Suppressor macrophage treated with lipopolysaccharide for 4 hours (primary cell): ENCODE measurements at regions not wholly inside any gene's neighbourhood (a gene's known extent, or its start where the extent isn't known, plus 50 kb on each side); places are given as distances from the start of the nearest gene placed in this dataset.

Source experiments
- DNase-seq: peaks from one replicate; pipeline ENCODE4 v3.0.0-alpha.2; 2020

DNA sequence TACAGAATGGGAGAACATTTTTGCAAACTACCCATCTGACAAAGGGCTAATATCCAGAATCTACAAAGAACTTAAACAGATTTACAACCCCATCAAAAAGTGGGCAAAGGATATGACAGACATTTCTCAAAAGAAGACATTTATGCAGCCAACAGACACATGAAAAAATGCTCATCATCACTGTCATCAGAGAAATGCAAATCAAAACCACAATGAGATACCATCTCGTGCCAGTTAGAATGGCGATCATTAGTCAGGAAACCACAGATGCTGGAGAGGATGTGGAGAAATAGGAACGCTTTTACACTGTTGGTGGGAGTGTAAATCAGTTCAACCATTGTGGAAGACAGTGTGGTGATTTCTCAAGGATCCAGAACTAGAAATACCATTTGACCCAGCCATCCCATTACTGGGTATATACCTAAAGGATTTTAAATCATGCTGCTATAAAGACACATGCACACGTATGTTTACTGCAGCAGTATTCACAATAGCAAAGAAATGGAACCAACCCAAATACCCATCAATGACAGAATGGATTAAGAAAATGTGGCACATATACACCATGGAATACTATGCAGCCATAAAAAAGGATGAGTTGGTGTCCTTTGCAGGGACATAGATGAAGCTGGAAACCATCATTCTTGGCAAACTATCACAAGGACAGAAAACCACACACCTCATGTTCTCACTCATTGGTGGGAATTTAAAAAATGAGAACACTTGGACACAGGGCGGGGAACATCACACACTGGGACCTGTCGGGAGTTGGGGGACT lies 317.7 kb upstream of the THBS1 start:
- DNase-seq = peak; percentile 68

DNA sequence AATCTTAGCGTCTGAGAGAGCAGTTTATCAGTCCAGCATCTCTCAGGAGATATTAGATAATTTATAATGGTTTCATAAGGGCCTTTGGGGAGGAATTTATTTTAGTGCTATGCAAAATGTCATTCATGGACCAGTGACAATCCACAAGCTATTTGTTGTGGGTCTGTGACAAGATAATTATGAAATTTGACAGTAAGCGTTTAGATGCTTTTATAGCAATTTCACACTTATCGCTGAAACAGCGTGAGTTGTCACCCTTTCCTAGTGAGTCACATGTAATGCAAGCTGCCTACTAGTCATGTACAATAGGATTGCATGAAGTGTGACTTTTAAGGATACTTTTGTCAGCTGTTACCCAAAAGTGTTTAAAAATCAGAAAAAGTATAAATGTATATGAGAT lies 315.6 kb upstream of the THBS1 start:
- peak; percentile 78 for DNase-seq

DNA sequence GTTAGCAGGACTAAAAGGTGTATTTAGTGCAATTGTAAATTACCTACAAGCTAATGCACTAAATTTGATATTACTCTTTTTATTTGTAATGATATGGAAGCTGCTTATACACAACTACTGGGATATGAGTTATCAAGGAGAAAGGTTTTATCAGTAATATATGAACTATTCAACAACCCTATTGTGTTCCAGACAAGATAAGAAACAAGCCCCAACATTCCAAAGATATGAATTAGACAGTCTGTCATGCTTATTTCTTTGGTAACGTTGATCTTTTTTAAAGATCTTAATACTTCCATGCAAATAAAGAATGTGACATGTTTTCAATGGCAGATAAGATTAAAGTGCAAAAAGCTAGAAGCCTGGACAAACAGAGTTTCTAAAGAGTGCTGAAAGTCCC lies 314.0 kb upstream of the THBS1 start:
- no peak for DNase-seq

DNA sequence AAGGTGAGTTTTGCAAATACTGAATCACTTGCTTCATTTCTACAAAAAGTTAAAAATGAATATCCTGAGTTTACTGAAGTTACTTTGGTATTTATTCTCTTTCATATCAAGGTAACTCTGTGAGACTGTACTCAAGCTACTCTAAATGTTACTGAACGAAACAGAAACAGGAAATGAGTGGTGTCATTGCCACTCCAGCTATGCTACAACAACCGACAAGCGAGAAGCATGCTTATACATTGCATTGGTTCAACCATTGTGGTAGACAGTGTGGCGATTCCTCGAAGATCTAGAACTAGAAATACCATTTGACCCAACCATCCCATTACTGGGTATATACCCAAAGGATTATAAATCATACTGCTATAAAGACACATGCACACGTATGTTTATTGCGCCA lies 313.2 kb upstream of the THBS1 start:
- peak; percentile 65 for DNase-seq

DNA sequence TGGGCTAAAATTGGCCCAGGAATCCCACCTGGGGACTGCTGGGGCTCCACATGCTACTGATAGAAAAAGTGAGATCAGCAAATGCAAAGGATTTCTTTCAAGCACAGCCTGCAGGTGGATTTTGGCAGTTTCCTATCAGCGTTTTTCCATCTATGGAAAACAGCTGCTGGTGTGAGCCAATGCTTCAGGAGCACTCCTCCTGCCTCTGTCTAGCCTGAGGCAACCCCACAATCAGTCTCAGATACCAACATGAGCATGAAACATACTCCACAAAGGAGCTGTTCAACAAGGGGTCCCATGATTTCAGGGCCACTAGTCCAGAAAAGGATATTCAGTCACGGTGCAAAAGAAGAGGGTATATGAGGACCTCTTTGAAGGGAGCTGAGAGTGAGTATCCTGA lies 311.5 kb upstream of the THBS1 start:
- no peak for DNase-seq

DNA sequence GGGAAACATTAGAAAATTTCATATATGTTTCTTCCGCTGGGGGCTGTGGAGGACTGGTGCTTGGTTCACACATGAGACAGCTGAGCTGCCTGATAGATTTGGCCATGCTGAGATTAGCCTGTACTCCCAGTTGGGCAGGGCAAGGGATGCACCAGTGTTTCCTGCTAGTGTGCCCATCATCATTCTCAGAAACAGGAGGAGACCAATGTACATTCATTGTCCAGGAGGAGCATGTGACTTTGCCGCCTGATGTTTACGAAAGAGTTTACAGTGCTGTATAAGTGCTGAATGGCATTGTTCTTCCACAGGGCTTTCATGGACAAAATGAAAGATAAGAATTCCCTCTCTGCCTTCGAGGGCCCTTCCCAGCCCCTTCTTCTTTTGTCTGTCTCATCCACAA lies 311.1 kb upstream of the THBS1 start:
- DNase-seq = peak; percentile 11

DNA sequence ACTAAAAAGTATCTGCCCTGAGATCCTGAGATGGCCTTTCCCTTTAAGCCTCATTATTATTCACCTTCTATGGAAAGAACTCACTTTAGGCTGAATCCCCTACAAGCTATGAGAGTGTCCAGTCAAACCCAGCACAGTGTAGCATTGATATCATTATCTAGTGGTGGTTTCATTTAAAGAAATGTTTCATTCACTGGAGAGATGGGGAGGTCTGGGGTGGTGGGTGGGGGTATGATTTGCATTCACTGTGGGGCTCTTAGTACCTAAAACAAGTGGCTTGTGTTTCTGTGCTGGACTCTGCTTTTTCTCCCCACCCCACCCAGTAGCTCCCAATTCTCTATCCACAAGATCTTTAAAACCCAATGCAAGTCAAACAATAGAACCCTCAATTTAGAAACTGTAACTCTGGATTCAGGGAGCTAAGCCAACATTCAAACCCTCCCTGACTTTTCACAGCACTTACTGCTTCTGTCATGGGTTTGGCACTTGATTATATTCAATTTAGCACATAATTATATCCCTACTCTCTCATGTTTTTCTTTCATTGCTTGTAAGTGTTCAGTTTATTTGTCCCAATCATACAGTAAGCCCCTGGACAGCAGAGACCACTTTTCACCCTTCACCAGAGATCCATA lies 310.5 kb upstream of the THBS1 start:
- DNase-seq = no peak

DNA sequence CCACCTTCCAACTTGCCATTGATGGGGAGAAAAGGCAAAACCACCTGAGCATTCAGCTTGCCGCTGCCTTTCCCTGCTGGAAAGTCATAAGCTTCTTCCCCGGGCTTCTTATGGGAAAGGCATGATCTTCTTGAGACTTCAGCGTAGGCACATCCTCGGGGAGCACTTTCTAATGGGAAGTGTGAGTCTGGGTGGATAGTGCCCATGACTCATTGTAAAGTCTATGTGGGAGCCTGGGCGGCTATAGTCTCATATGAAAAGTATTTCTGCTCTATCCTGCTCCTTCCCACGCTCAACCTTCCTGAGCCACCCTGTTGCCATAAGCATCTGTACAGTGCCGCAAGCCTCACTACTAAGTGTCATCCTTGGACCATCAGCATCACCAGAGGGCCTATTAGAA lies 309.9 kb upstream of the THBS1 start:
- DNase-seq = peak; percentile 52

DNA sequence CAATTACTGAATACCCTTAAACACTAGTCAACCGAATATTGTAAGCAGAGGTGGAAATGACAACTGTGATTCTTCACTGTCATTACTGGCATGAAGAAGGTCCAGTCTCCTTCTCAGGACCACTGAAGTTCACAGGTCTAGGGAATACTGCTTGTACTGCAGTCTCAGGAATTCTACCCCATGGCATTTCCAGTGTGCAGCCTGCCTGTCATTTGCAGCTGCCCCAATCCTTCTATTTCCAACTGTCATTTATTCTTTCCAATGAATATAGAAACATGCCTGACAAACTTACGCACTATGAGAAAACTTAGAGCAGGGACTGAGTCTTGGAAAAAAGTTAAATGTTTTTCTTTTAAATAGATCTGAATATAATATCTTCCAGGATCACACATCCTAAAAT lies 308.0 kb upstream of the THBS1 start:
- no peak for DNase-seq

DNA sequence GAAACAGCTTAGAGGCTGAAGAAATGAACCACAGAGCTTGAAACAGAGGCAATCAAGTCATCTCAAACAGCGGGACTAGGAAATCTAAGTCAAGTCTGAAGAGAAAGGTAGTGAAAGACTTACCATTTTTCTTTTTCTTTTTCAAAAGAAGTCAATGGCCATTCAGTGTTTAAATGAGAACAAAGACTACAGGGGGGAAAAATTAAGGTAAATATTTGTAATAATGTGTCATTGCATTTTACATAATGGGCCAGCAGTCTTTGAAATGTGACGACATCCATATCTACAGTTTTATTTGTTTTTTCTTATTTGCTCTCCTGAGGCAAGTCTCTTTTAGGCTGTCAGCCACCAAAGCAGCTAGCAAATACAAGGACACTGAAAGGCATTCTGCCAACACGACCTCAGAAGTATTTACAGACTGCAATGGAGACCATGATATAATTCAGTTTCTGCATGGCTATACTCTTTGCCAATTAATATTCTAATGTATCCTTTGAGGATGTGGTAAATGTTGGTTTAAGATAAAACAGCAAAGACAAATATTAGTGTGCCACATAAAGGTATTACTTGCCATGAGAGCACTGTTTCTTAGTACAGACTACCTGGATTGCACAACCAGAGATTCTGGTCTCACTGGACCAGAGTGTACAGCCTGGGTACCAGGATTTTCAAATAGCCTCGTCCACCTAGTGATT lies 307.0 kb upstream of the THBS1 start:
- no peak for DNase-seq

DNA sequence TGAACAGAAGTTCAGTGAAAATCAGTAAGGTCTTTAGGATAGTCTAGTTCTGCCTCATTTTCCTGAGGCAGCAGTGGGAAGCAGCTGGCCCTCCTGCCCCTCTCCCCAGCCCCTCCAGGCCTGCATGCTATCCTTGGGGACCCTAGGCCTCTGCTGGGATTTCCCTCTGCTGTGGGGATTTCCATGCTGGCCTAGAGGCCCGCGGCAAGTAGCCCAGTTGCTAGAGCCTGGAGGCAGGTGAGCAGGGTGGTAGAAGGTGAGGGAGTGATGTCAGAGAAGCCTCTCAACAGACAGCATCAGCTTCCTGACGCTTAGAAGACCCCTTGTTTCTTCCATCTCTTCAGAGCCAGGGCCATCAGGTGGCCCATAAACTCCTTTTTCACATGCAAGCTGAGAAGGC lies 305.8 kb upstream of the THBS1 start:
- no peak for DNase-seq

DNA sequence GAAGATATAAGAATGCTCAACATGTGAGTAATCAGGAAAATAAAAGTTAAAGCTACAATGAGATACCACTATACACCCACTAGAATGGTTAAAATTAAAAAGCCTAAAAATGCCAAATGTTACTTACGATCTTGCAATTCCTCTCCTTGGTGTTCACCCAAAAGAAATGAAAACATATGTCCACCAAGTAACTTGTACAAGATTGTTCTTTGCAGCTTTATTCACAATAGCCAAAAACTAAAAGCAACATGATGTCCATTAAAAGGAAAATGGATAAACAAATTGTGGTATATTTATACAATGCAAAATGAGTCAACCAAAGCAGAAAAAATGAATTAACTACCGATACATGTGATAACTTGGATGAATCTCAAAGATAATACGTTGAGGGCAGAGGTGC lies 301.6 kb upstream of the THBS1 start:
- no peak for DNase-seq

DNA sequence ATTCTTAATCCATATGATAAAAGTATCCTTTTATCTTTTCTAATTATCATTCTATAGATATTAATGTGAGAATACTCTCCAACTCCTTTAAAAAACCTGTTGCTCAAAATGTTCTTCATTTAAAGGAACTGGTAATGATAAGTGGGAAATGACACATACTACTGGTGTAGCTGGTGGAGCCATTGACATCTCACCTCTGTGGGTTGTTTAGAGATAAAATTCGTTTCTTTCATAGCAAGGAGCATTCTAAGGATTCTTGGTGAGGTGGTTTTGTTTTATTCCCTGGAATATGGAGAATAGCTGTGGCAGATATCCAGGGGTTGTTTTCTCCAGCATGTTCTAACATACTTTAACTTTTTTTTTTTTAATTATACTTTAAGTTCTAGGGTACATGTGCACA lies 299.8 kb upstream of the THBS1 start:
- DNase-seq = no peak

DNA sequence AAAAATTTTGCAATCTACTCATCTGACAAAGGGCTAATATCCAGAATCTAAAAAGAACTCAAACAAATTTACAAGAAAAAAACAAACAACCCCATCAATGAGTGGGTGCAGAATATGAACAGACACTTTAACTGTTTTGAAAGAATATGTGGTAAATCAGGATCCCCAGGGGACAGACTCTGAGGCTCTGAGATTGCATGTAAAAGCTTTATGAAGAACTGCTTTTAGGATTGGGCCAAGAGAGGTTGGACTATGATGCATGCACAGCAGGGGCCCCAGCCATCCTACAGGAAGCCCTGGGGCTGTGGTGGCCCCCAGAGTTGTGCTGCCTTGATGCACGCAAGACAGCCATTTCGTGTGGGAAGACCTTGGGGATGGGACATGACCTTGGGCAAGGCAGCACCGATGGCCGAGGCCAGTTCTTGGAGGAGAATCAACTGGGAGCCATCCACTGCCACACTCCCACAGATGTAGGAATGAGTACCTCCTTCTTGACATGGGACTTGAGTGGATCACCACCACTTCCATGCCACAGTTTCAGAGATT lies 298.1 kb upstream of the THBS1 start:
- DNase-seq = no peak

DNA sequence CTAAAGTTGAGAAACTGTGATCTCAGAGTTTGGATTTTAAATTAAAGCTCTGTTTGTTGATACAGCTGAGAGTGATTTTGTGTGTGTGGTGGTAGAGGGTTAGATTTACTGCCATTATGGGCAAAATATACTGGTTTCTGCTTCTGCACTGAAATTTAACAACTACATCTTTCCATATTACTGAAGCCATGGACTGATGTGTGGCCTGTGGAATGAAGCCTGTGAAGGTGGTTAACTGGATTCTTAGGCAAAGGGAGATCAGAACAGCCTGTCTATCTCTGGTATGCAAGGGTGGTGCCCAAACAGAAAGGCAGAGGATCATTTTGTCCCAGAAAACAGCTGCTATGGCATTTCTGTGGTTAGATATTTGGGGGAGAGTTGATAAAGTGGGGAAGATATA lies 297.3 kb upstream of the THBS1 start:
- DNase-seq = no peak

DNA sequence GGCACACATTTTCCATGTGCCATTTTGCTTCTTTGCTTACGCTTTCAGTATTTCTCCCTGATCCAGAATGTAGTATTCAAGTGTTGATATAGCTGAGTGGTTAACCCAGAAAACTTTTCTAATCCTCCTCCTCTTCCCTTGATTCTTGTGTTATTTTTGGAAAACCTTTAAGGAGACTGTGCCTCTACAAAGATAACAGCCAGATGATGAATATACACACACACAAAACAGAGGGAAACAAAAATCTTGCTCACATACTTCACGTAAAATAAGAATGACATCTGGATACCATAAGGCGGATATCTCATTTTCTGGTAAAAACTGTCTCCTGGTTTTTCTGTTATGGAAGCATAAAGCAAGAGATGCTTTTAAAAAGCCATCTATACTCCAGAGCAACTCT lies 295.8 kb upstream of the THBS1 start:
- DNase-seq = no peak

DNA sequence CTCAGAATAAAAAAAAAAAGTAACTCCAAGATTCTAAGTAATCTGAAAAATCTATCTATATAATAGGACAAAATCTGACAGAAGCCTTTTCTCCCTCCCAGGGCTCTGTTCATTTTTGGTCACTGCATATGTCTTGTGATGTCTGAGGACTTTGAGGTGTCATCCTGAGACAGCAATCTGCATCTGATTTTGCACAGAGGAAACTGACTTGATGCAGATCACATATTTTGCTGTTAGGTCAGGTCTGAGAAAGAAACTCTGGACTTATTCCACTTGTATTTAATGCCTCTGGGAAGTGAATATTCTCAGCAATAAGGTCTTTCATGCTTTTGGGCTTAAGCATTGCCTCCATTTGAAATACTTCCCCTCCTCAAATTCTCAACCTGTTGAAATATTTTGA lies 295.2 kb upstream of the THBS1 start:
- no peak for DNase-seq

DNA sequence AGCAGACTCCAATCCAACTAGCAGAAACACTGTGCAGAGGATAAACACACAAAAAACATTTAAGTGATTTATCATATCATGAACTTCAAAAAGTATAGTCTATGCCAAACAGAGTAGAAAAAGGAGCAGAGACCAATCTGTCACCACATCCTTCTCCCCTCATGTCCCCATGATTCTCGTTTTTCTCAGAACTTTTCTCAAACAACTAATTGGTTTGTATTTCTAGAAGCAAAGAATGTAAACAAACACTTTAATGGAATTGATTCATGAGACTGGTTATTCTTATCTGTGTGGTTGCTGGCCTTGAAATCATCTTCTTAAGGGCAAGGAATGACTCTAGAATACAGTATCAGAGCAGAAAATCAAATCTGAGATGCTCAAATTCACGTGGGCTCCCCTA lies 294.2 kb upstream of the THBS1 start:
- DNase-seq = no peak

DNA sequence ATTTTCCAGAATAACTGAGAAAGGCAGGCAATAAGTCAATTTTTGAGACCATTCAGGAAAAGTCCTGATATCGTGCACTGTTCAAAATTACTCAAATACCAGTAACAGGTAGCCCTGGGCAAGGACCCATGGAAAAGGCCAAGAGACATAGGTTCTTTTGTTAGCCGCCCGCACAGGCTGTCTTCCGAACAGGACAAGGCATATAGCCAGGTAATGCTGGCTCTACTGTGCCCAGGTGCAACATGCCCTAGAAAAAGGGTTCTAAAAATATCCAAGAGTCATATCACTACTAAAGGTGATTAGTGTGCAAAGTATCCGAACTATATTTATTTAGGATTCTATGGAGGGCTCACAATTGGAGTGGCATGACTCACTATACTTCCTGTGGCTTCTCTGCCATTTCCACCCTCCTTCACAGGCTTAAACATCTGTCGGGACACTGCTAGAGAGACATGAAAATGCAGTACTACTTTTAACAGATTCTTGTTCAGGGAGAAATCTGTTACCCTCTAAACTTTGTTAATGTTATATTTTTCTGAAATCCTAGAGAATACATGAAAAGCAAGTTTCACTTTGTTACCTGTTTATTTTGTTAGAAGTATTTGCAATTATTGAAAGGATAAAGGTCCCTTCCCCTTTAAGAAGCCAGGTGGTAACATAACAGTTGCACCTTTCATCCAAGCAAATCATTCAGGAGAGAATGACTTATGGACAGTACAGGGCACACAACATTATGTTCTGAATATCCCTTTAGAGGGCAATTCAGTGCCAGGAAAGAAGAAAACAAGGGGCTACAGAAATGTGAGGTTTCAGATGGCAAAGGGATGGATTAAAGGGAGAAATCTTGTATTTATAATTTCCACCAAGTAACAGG lies 293.3 kb upstream of the THBS1 start:
- DNase-seq = no peak

DNA sequence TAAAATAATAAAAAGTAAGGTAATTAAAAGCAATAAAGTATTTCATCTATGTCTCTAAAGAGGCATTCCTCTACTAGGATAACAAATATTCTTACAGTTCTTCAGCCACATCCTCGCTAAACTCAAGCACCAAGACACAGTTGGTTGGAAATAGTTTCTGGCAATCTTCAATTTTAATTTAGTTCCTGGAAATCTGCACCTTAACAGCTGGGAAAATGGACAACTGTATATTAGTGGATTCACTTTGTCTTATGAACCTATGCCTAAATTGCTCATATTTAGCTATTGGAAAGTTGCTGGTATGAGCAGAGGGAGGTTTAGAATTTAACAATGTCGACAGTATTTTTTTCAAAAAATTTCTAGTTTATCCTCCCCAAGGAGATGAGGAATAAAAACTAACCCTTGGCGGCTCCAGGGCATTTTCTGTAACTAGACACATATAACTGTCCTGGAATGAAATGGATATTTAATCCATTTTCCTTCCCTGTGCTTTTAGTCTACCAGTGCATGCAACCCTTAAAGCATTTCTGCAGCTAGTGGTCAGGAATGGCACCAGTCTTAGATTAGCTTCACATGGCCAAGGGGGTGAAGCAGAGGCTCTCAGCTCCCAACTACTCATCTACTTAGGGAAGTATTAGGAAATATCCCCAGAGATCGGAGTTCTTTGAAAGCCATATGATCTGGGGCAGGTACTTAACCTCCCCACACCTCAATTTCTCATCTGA lies 290.0 kb upstream of the THBS1 start:
- DNase-seq = no peak

DNA sequence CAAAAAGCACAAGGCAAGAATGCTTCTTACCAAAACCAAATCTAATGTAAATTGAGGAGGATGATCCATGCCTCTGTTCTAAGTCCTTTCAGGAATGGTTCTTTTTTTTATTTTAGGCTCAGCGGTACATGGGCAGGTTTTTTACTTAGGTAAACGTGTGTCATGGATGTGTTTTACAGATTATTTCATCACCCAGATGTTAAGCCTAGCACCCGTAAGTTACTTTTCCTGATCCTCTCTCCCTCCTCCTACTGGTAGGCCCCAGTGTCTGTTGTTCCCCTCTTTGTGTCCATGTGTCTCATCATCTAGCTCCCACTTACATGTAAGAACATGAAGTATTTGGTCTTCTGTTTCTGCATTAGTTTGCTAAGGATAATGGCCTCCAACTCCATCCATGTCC lies 289.2 kb upstream of the THBS1 start:
- no peak for DNase-seq

DNA sequence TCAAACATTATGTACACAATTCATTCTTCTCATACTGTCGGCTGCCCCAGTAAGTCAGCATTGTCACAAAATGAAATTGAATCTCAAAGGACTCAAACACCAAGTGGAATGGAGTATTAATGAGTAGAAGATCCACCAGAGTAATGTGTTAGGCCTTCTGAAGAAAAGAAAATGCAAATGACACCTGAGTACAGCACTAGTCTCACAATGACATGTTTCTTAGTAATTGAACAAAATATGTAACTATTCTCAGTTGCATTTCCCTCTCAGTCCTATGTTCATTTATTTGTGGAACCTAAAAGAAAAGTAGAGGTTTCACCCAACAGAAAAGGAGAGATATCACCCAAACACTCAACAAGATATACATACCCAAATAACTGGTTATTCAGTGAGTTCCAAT lies 283.9 kb upstream of the THBS1 start:
- DNase-seq = no peak
